ENCODE measurements at regions not wholly inside any gene's neighbourhood (a gene's known extent, or its start where the extent isn't known, plus 50 kb on each side); places are given as distances from the start of the nearest gene placed in this dataset.

- no peak overlapping the region for H3K9ac ChIP-seq
- H2AFZ ChIP-seq (ENCODE audit: low read depth): no peak overlapping the region
- H3K9me2 ChIP-seq: no peaks in the 10 kb centered on the region
- WGBS (ENCODE audit: low lambda C conversion rate): 0% methylated on average over 1 of the region's 1 CpG
- no peaks in the 10 kb centered on the region for H3K9me3 ChIP-seq
- no peak overlapping the region for H3K27ac ChIP-seq (ENCODE audit: low read depth in 2 of 2, low read length in 1 of 2)
- no peak overlapping the region for H3K4me3 ChIP-seq (ENCODE audit: low read depth in 2 of 2, low read length in 1 of 2)
- no peaks in the 10 kb centered on the region for H3K4me1 ChIP-seq (ENCODE audit: control insufficient read depth in 1 of 2, insufficient read depth in 2 of 2, low read depth in 1 of 2, low read length in 1 of 2)
- CTCF ChIA-PET: no interaction called here
- no peak for DNase-seq
- no peak overlapping the region for H3K4me2 ChIP-seq
- H3F3A ChIP-seq (replicated peaks; ENCODE audit: insufficient read depth): no peaks in the 10 kb centered on the region
- POLR2A ChIA-PET: no interaction called here
- TF ChIP-seq MEF2A (IDR thresholded peaks at IDR 0.05; ENCODE audit: borderline replicate concordance, low read depth) (no peak), NFIC (IDR thresholded peaks at IDR 0.05; ENCODE audit: borderline replicate concordance) (no peak), GATA2 (CRISPR knock-in tag; IDR thresholded peaks at IDR 0.05) (no peak), ZBTB33 (IDR thresholded peaks at IDR 0.05; ENCODE audit: borderline replicate concordance, low read depth) (no peak), MXI1 (IDR thresholded peaks at IDR 0.05; ENCODE audit: low read depth, low read length) (no peak), USF1 (IDR thresholded peaks at IDR 0.05; ENCODE audit: borderline replicate concordance, low read depth) (no peak), ELF1 (IDR thresholded peaks at IDR 0.05) (no peak), EZH2phosphoT487 (IDR thresholded peaks at IDR 0.05; ENCODE audit: borderline replicate concordance, low read depth) (no peak), CHD2 (IDR thresholded peaks at IDR 0.05; ENCODE audit: low read length, partially characterized antibody) (no peak), POLR2AphosphoS5 (IDR thresholded peaks at IDR 0.05; ENCODE audit: low read depth, low read length) (no peak), FOSL2 (IDR thresholded peaks at IDR 0.05; ENCODE audit: borderline replicate concordance, low read depth) (no peak), SMC3 (IDR thresholded peaks at IDR 0.05; ENCODE audit: low read depth, low read length) (no peak), TAF1 (IDR thresholded peaks at IDR 0.05; ENCODE audit: borderline replicate concordance, low read depth, low read length) (no peak), RCOR1 (IDR thresholded peaks at IDR 0.05; ENCODE audit: low read length) (no peak), CTCF (IDR thresholded peaks at IDR 0.05) (no peak)
- TF ChIP-seq, protein P1, sequence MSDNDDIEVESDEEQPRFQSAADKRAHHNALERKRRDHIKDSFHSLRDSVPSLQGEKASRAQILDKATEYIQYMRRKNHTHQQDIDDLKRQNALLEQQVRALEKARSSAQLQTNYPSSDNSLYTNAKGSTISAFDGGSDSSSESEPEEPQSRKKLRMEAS (IDR thresholded peaks at IDR 0.05; ENCODE audit: low read depth): no peak
- no peaks in the 10 kb centered on the region for H3K79me2 ChIP-seq (ENCODE audit: insufficient read depth)
- no peaks in the 10 kb centered on the region for H4K20me1 ChIP-seq (ENCODE audit: insufficient read depth)
- no peaks in the 10 kb centered on the region for H3K27me3 ChIP-seq (ENCODE audit: insufficient read depth)
- H3K36me3 ChIP-seq (replicated peaks in 1 of 2; ENCODE audit: control insufficient read depth in 1 of 2, insufficient read depth in 2 of 2, low read length in 1 of 2): no peaks in the 10 kb centered on the region
Observed at GRCh38 chr2:33913071-33913616, 314.0 kb upstream of the FAM98A start.

Data from SK-N-SH (cell line).